Parathyroid adenoma (tissue), 2 donors: ENCODE measurements at regions not wholly inside any gene's neighbourhood (a gene's known extent, or its start where the extent isn't known, plus 50 kb on each side); places are given as distances from the start of the nearest gene placed in this dataset.

ENCODE experiments used
- H2AFZ ChIP-seq: fragments of 300-600 bp; sonication (generic); one replicate; pipeline ENCODE4 v1.7.0; 2017; ENCODE audit warnings: antibody characterized with exemption, mild to moderate bottlenecking
- H3K27ac ChIP-seq: fragments of 300-600 bp; sonication (generic); one replicate; pipeline ENCODE4 v1.7.0; 2017
- H3K27me3 ChIP-seq: fragments of 300-600 bp; sonication (generic); one replicate; pipeline ENCODE4 v1.7.0; 2017; ENCODE audit warnings: low read length; ENCODE audit not compliant: control insufficient read depth, insufficient read depth
- H3K36me3 ChIP-seq: fragments of 300-600 bp; sonication (generic); one replicate; pipeline ENCODE4 v1.7.0; 2017; ENCODE audit warnings: low read length; ENCODE audit not compliant: control insufficient read depth, insufficient read depth
- H3K4me1 ChIP-seq: fragments of 300-600 bp; sonication (generic); one replicate; pipeline ENCODE4 v1.7.0; 2017; ENCODE audit warnings: control low read depth
- H3K4me2 ChIP-seq: fragments of 300-600 bp; sonication (generic); one replicate; pipeline ENCODE4 v1.7.0; 2017; ENCODE audit warnings: low read length
- H3K4me3 ChIP-seq: fragments of 300-600 bp; sonication (generic); one replicate; pipeline ENCODE4 v1.7.0; 2017; ENCODE audit warnings: low read depth, low read length
- H3K79me2 ChIP-seq: fragments of 300-600 bp; sonication (generic); one replicate; pipeline ENCODE4 v1.7.0; 2017; ENCODE audit warnings: control low read depth
- H3K9ac ChIP-seq: fragments of 300-600 bp; sonication (generic); one replicate; pipeline ENCODE4 v1.7.0; 2017; ENCODE audit warnings: mild to moderate bottlenecking
- H3K9me3 ChIP-seq: fragments of 300-600 bp; sonication (generic); one replicate; pipeline ENCODE4 v1.7.0; 2017; ENCODE audit warnings: low read length; ENCODE audit not compliant: control insufficient read depth
- CTCF ChIP-seq: fragments of 300-600 bp; sonication (generic); IDR thresholded peaks from one replicate; pipeline ENCODE4 v1.7.0; 2017; ENCODE audit warnings: antibody characterized with exemption, mild to moderate bottlenecking
- donor health status: primary hyperparathyroidism.

- TF ChIP-seq CTCF, result no peak
- no peak overlapping the region for H3K4me3 ChIP-seq
- no peaks in the 10 kb centered on the region for H3K36me3 ChIP-seq
- H3K9ac ChIP-seq, result no peak overlapping the region
- H3K9me3 ChIP-seq, result no peaks in the 10 kb centered on the region
- H3K27me3 ChIP-seq, result no peaks in the 10 kb centered on the region
- H3K4me1 ChIP-seq, result no peaks in the 10 kb centered on the region
- H2AFZ ChIP-seq, result no peak overlapping the region
- H3K27ac ChIP-seq, result no peak overlapping the region
- no peak overlapping the region for H3K4me2 ChIP-seq
- no peaks in the 10 kb centered on the region for H3K79me2 ChIP-seq
These were observed 474.0 kb downstream of the RPS24 start for GRCh38 chr10:78507510-78508160.

- Histone ChIP-seq H3K4me1 (no peaks in the 10 kb centered on the region), H3K79me2 (no peaks in the 10 kb centered on the region), H3K36me3 (no peaks in the 10 kb centered on the region), H3K9me3 (no peaks in the 10 kb centered on the region), H3K4me2 (no peak overlapping the region), H2AFZ (no peak overlapping the region), H3K27ac (no peak overlapping the region), H3K9ac (no peak overlapping the region), H3K27me3 (no peaks in the 10 kb centered on the region), H3K4me3 (no peak overlapping the region)
- TF ChIP-seq CTCF, result no peak
These were observed 475.5 kb downstream of the RPS24 start for GRCh38 chr10:78508955-78509748.

- Histone ChIP-seq H3K4me3 (no peak overlapping the region), H3K27me3 (no peaks in the 10 kb centered on the region), H3K79me2 (no peaks in the 10 kb centered on the region), H3K9me3 (no peaks in the 10 kb centered on the region), H3K4me1 (no peaks in the 10 kb centered on the region), H3K4me2 (no peak overlapping the region), H3K27ac (no peak overlapping the region), H3K9ac (no peak overlapping the region), H3K36me3 (no peaks in the 10 kb centered on the region), H2AFZ (no peak overlapping the region)
- TF ChIP-seq CTCF, result no peak
These were observed 477.1 kb downstream of the RPS24 start for GRCh38 chr10:78510566-78511323.

- H3K27me3 ChIP-seq, result no peaks in the 10 kb centered on the region
- no peaks in the 10 kb centered on the region for H3K79me2 ChIP-seq
- no peaks in the 10 kb centered on the region for H3K9me3 ChIP-seq
- no peak overlapping the region for H3K4me2 ChIP-seq
- TF ChIP-seq CTCF, result no peak
- H2AFZ ChIP-seq, result no peak overlapping the region
- no peaks in the 10 kb centered on the region for H3K36me3 ChIP-seq
- H3K27ac ChIP-seq, result no peak overlapping the region
- no peak overlapping the region for H3K9ac ChIP-seq
- H3K4me3 ChIP-seq, result no peak overlapping the region
- peaks cover 5% of the 10 kb centered on the region for H3K4me1 ChIP-seq
These were observed 477.9 kb downstream of the RPS24 start for GRCh38 chr10:78511324-78512204.
